ENCODE measurements at regions not wholly inside any gene's neighbourhood (a gene's known extent, or its start where the extent isn't known, plus 50 kb on each side); places are given as distances from the start of the nearest gene placed in this dataset.

DNA sequence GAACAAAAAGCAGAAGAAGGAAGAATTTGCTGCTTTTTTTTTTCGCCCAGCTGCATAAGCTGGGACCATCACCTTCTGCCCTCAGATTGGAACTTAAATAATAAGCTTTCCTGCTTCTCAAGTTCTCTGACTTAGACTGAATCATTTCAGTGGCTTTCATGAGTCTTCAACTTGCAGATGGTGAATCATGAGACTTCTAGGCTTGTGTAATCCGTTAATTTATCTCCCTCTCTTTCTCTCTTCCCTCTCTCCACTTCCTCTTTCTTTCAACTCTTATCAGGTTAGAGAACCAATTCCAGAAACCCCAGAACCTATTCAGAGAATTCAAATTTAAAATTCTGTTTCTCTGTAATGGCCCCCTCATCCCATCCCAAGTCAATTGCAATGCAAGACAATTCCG is 1153.7 kb downstream of the PCDH9 start:
- TF ChIP-seq, protein P1, sequence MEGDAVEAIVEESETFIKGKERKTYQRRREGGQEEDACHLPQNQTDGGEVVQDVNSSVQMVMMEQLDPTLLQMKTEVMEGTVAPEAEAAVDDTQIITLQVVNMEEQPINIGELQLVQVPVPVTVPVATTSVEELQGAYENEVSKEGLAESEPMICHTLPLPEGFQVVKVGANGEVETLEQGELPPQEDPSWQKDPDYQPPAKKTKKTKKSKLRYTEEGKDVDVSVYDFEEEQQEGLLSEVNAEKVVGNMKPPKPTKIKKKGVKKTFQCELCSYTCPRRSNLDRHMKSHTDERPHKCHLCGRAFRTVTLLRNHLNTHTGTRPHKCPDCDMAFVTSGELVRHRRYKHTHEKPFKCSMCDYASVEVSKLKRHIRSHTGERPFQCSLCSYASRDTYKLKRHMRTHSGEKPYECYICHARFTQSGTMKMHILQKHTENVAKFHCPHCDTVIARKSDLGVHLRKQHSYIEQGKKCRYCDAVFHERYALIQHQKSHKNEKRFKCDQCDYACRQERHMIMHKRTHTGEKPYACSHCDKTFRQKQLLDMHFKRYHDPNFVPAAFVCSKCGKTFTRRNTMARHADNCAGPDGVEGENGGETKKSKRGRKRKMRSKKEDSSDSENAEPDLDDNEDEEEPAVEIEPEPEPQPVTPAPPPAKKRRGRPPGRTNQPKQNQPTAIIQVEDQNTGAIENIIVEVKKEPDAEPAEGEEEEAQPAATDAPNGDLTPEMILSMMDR (IDR thresholded peaks at IDR 0.05; ENCODE audit: low read depth, low read length, missing input control): no peak
- TF ChIP-seq, protein P2, sequence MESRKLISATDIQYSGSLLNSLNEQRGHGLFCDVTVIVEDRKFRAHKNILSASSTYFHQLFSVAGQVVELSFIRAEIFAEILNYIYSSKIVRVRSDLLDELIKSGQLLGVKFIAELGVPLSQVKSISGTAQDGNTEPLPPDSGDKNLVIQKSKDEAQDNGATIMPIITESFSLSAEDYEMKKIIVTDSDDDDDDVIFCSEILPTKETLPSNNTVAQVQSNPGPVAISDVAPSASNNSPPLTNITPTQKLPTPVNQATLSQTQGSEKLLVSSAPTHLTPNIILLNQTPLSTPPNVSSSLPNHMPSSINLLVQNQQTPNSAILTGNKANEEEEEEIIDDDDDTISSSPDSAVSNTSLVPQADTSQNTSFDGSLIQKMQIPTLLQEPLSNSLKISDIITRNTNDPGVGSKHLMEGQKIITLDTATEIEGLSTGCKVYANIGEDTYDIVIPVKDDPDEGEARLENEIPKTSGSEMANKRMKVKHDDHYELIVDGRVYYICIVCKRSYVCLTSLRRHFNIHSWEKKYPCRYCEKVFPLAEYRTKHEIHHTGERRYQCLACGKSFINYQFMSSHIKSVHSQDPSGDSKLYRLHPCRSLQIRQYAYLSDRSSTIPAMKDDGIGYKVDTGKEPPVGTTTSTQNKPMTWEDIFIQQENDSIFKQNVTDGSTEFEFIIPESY (IDR thresholded peaks at IDR 0.05): no peak
- TF ChIP-seq YY1 (IDR thresholded peaks at IDR 0.05): no peak

Measured in liver (tissue), 2 donors.